Activated B cell treated with CpG ODN at 0.5 μM for 24 hours (primary cell): ENCODE measurements at regions not wholly inside any gene's neighbourhood (a gene's known extent, or its start where the extent isn't known, plus 50 kb on each side); places are given as distances from the start of the nearest gene placed in this dataset.

Source experiments
- ATAC-seq: fragments of 200-7000 bp; cut with Tn5 transposase; one replicate; pipeline ENCODE4 v1.10.0; 2021; ENCODE audit warnings: low read depth, mild to moderate bottlenecking, moderate library complexity
- CTCF ChIA-PET: fragments of 350-600 bp; sonication (Branson Sonifier 250); formaldehyde crosslinking; loops from one replicate; lab custom pipeline; 2021; ENCODE audit warnings: antibody characterized with exemption; lab: Charles Lee
- POLR2A ChIA-PET: fragments of 350-600 bp; sonication (Branson Sonifier 250); formaldehyde crosslinking; loops from one replicate; lab custom pipeline; 2021; ENCODE audit warnings: antibody characterized with exemption; lab: Charles Lee
- DNase-seq: peaks from one replicate; pipeline ENCODE4 v3.0.0; 2022
- H3K27ac Mint-ChIP-seq: one replicate; pipeline ENCODE4 v1.8.0; 2020; ENCODE audit warnings: mixed read lengths
- H3K27me3 Mint-ChIP-seq: one replicate; pipeline ENCODE4 v1.8.0; 2021; ENCODE audit warnings: mixed read lengths
- H3K36me3 Mint-ChIP-seq: one replicate; pipeline ENCODE4 v1.8.0; 2021; ENCODE audit warnings: low read depth, mixed read lengths
- H3K4me1 Mint-ChIP-seq: one replicate; pipeline ENCODE4 v1.8.0; 2021; ENCODE audit warnings: mixed read lengths
- H3K4me3 Mint-ChIP-seq: one replicate; pipeline ENCODE4 v1.8.0; 2020; ENCODE audit warnings: mild to moderate bottlenecking, mixed read lengths
- H3K9me3 Mint-ChIP-seq: one replicate; pipeline ENCODE4 v1.8.0; 2020; ENCODE audit warnings: mixed read lengths
- intact Hi-C: fragments of 100-400 bp; cut with micrococcal nuclease; formaldehyde crosslinking; loops from one replicate; pipeline ENCODE4 v1.15.1; 2024
- TF ChIP-seq, protein P1 (sequence below): fragments of 200-600 bp; IDR thresholded peaks from one replicate; pipeline ENCODE4 v1.8.0; 2022; ENCODE audit warnings: antibody characterized with exemption, mild to moderate bottlenecking

DNA sequence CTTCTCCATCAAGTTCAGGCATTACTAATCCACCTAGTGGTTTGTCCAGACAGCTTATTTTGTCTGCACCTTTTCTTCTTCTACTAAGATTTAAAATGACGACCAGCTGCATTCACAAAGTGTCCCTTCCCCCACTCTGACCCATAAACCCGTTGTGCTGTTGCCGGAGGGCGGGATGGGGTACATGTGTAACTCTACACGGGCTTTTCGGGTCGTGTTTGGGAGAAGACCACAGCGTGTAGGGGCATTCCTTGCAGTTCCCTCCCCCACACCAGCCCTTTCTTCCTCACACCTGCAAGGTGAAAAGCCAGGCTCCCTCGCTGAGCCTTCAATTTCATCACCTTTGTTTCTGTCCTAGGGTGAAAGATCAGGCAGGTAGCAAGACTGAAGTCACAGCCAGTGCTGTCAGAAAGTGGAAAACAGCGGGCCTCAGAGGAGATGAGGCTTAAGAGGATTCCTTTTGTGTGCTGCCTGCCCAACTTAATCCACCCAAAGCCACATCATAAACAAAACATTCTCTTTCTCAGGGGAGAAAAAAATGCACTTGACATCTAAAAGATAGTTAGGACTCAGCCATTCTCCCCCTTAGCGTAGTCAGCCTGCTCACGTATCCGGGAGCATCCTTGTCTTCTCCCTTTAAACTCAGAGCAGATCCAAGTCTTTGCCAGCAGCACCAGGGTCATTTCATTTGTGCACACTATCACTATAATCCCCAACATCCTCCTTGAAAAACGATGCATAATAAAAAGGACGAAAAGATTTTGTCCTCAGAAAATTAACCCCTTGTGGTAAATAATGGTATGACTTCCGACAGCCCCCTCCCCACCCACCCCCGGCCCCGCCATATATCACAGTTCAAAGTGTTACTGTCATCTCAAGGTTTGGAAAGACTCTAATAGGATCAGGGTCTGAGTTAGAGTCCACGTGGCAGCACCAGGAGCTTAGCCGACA is 599.0 kb downstream of the RAB28 start:
- CTCF ChIA-PET = no interaction called here
- TF ChIP-seq, protein P1, sequence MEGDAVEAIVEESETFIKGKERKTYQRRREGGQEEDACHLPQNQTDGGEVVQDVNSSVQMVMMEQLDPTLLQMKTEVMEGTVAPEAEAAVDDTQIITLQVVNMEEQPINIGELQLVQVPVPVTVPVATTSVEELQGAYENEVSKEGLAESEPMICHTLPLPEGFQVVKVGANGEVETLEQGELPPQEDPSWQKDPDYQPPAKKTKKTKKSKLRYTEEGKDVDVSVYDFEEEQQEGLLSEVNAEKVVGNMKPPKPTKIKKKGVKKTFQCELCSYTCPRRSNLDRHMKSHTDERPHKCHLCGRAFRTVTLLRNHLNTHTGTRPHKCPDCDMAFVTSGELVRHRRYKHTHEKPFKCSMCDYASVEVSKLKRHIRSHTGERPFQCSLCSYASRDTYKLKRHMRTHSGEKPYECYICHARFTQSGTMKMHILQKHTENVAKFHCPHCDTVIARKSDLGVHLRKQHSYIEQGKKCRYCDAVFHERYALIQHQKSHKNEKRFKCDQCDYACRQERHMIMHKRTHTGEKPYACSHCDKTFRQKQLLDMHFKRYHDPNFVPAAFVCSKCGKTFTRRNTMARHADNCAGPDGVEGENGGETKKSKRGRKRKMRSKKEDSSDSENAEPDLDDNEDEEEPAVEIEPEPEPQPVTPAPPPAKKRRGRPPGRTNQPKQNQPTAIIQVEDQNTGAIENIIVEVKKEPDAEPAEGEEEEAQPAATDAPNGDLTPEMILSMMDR = no peak
- H3K27me3 Mint-ChIP-seq = no peaks in the 10 kb centered on the region
- ATAC-seq = no peak
- DNase-seq = no peak
- H3K36me3 Mint-ChIP-seq = no peaks in the 10 kb centered on the region
- H3K4me3 Mint-ChIP-seq = no peak overlapping the region
- H3K27ac Mint-ChIP-seq = no peak overlapping the region
- no peaks in the 10 kb centered on the region for H3K4me1 Mint-ChIP-seq
- intact Hi-C loops = no loop called here
- peaks cover 10% of the 10 kb centered on the region for H3K9me3 Mint-ChIP-seq
- POLR2A ChIA-PET = no interaction called here

DNA sequence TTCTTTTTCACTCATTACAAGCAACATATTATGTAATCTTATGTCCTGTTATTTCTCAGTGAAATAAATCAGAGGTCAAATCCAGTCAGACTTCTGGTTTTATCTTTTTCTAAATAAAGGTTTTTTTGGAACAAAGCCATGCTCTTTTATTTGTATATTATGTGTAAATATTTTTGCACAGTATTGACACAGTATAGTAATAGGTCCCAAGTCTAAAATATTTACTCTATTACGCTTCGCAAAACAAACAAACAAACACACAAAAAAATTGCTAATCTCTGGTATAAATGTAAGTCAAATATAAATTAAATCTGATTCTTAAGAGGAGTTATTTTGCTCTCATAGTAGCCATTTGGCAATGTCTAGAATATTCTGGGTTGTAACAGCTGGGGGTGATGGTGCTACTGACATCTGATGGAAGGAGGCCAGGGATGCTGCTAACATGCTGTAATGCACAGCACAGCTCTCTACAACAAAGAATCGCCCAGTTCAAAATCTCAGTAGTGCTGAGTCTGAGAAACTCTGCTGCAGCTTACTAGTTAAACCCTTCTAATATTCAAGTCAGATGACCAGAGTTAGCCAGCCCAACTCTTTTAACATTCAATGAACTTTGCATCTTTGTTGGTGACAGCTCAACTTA is 602.1 kb downstream of the RAB28 start:
- no peaks in the 10 kb centered on the region for H3K27me3 Mint-ChIP-seq
- no peak overlapping the region for H3K4me3 Mint-ChIP-seq
- ChIA-PET CTCF (interaction anchor here (0.6 kb wide), 1 partner anchor 671 kb away, joined by 3 read pairs; no protein-coding TSS in a partner anchor), POLR2A (no interaction called here)
- H3K27ac Mint-ChIP-seq = no peak overlapping the region
- peaks cover 5% of the 10 kb centered on the region for H3K9me3 Mint-ChIP-seq
- no peaks in the 10 kb centered on the region for H3K4me1 Mint-ChIP-seq
- no peaks in the 10 kb centered on the region for H3K36me3 Mint-ChIP-seq
- TF ChIP-seq, protein P1 = no peak
- no peak for DNase-seq
- intact Hi-C loops = no loop called here
- ATAC-seq = no peak

GRCh38 chr4:12880844-12881243 is 603.3 kb downstream of the RAB28 start:
- H3K9me3 Mint-ChIP-seq = peaks cover 5% of the 10 kb centered on the region
- H3K36me3 Mint-ChIP-seq = no peaks in the 10 kb centered on the region
- no peak overlapping the region for H3K4me3 Mint-ChIP-seq
- intact Hi-C loops = no loop called here
- ChIA-PET POLR2A (no interaction called here), CTCF (no interaction called here)
- no peaks in the 10 kb centered on the region for H3K4me1 Mint-ChIP-seq
- ATAC-seq (no peak), DNase-seq (no peak)
- no peaks in the 10 kb centered on the region for H3K27me3 Mint-ChIP-seq
- H3K27ac Mint-ChIP-seq = no peak overlapping the region
- TF ChIP-seq, protein P1 = no peak

GRCh38 chr4:12879496-12879895 is 604.6 kb downstream of the RAB28 start:
- no peak overlapping the region for H3K4me3 Mint-ChIP-seq
- ChIA-PET CTCF (no interaction called here), POLR2A (no interaction called here)
- ATAC-seq = no peak
- peaks cover 5% of the 10 kb centered on the region for H3K9me3 Mint-ChIP-seq
- no peaks in the 10 kb centered on the region for H3K4me1 Mint-ChIP-seq
- H3K27me3 Mint-ChIP-seq = no peaks in the 10 kb centered on the region
- intact Hi-C loops = no loop called here
- H3K36me3 Mint-ChIP-seq = no peaks in the 10 kb centered on the region
- TF ChIP-seq, protein P1 = no peak
- H3K27ac Mint-ChIP-seq = no peak overlapping the region
- no peak for DNase-seq

GRCh38 chr4:12875640-12876243 is 608.4 kb downstream of the RAB28 start:
- H3K4me1 Mint-ChIP-seq = no peaks in the 10 kb centered on the region

More at GRCh38 chr4:12875640-12876243, 608.4 kb downstream of the RAB28 start:
- TF ChIP-seq, protein P1 = no peak
- Mint-ChIP-seq H3K36me3 (no peaks in the 10 kb centered on the region), H3K4me3 (no peak overlapping the region), H3K9me3 (peaks cover 5% of the 10 kb centered on the region), H3K27me3 (no peaks in the 10 kb centered on the region), H3K27ac (no peak overlapping the region)
- ATAC-seq = no peak
- DNase-seq = no peak
- ChIA-PET POLR2A (no interaction called here), CTCF (no interaction called here)
- intact Hi-C loops = no loop called here
